ENCODE measurements at regions not wholly inside any gene's neighbourhood (a gene's known extent, or its start where the extent isn't known, plus 50 kb on each side); places are given as distances from the start of the nearest gene placed in this dataset.
"Not testable (repeated sequence)": the region's sequence is repeated elsewhere in the genome, so short reads cannot be mapped to it uniquely, and the experiment has no call there.

DNA sequence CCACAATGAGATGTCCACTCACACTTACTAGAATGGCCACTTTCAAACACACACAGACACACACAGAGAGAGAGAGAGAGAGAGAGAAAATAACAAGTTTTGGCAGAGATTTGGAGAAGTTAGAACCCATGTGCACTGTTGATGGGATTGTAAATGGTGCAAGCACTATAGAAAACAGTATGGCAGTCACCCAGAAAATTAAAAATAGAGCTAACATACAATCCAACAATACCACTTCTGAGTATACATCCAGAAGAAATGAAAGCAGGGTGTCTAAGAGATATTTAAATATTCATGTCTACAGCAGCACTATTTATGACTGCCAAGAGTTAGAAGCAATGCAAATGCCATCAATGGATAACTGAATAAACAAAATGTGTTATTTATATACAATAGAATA lies 359.9 kb upstream of the COX7C start:
- H3K4me1 ChIP-seq (ENCODE audit: control insufficient read depth in 2 of 2, insufficient read depth in 2 of 2, low read length in 2 of 2) = no peaks in the 10 kb centered on the region

DNA sequence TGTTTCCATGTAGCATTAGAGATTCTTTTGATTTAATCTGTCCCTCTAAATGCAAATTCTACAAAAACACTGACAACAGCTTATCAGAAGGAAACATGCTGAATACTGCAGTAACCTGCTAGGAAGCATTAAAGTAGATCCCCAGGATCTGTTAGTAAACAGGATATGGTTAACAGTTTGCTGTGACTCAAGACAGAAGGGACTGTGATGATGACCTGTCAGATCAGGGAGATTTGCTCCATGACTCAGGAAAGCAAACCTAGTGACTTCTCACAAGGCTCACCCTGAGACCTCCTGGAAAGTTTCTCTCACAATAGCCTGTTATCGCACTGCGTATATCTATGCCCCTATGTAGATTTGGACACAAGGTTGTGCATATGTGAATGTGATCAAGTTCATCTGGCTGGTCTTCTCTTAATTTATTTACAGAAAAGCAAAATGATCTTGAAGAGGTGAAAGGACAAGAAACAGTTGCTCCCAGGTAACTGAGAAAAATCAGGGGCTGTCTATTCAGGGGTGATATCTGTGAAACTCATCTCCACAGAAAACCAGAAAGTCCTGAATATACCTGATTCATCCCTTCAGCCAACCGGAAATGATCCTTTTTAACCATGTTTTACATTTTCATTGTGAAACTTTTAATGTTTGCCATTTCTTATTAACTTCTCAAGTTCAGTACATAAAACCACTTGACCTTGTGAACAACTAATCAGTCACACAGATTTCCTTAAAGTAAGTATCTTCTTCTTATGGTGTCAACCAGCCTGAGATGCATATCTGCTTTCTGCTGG lies 333.1 kb upstream of the COX7C start:
- H3K9me3 ChIP-seq (ENCODE audit: control insufficient read depth in 2 of 2, low read length in 2 of 2); H3K4me3 ChIP-seq (ENCODE audit: low read length in 2 of 2); H3K27me3 ChIP-seq (ENCODE audit: control insufficient read depth in 2 of 2, insufficient read depth in 2 of 2, low read length in 2 of 2); H3K9ac ChIP-seq (ENCODE audit: low read depth in 1 of 2, low read length in 2 of 2); H3K4me1 ChIP-seq (ENCODE audit: control insufficient read depth in 2 of 2, insufficient read depth in 2 of 2, low read length in 2 of 2); H3K36me3 ChIP-seq (ENCODE audit: control insufficient read depth in 2 of 2, insufficient read depth in 2 of 2, low read length in 2 of 2); H3K27ac ChIP-seq (ENCODE audit: low read depth in 2 of 2, low read length in 2 of 2): not testable (repeated sequence)

More for the DNA sequence above, 359.9 kb upstream of the COX7C start:
- H3K4me3 ChIP-seq (ENCODE audit: low read length in 2 of 2) = no peak overlapping the region
- no peaks in the 10 kb centered on the region for H3K9me3 ChIP-seq (ENCODE audit: control insufficient read depth in 2 of 2, low read length in 2 of 2)
- H3K36me3 ChIP-seq (ENCODE audit: control insufficient read depth in 2 of 2, insufficient read depth in 2 of 2, low read length in 2 of 2) = no peaks in the 10 kb centered on the region
- H3K27me3 ChIP-seq (ENCODE audit: control insufficient read depth in 2 of 2, insufficient read depth in 2 of 2, low read length in 2 of 2) = no peaks in the 10 kb centered on the region
- no peak overlapping the region for H3K9ac ChIP-seq (ENCODE audit: low read depth in 1 of 2, low read length in 2 of 2)
- H3K27ac ChIP-seq (ENCODE audit: low read depth in 2 of 2, low read length in 2 of 2) = no peak overlapping the region

DNA sequence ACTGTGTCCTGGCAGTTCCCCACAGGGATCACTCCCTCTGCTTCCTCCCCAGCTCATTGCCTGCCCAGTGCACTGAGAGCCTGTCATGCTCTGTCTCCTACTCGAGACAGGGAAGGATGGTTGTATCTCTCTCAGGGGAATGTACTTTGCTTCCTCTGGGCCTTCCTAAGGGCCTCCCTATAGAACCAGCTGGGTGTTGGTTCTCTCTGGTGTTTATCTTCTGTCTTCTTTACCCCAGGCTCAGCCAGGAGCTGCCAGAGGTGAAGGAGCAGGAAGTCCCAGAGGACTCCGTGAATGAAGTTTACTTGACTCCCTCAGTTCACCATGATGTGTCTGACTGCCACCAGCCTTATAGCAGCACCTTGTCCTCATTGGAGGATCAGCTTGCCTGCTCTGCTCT lies 330.3 kb upstream of the COX7C start:
- H3K27ac ChIP-seq (ENCODE audit: low read depth in 2 of 2, low read length in 2 of 2); H3K9me3 ChIP-seq (ENCODE audit: control insufficient read depth in 2 of 2, low read length in 2 of 2); H3K9ac ChIP-seq (ENCODE audit: low read depth in 1 of 2, low read length in 2 of 2); H3K4me3 ChIP-seq (ENCODE audit: low read length in 2 of 2); H3K27me3 ChIP-seq (ENCODE audit: control insufficient read depth in 2 of 2, insufficient read depth in 2 of 2, low read length in 2 of 2); H3K4me1 ChIP-seq (ENCODE audit: control insufficient read depth in 2 of 2, insufficient read depth in 2 of 2, low read length in 2 of 2); H3K36me3 ChIP-seq (ENCODE audit: control insufficient read depth in 2 of 2, insufficient read depth in 2 of 2, low read length in 2 of 2): not testable (repeated sequence)

DNA sequence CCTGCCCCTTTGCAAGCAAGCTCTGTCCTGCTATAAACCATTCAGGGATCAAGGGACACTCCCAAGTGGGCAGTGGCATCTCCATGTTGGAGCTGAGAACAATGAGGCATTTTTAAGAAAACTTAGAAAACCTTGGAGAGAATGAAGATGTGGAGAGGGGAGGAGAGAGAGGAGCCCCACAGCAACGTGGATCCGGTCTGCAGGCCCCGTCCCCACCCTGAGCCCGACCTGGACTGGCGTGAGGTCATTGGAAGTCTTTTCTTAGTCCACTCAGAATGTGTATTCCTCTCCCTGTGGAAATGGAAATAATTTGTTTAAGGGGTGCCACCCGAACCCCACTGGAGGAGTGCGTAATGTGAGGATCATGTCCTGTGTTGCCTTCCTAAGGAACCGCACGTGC lies 328.0 kb upstream of the COX7C start:
- not testable (repeated sequence) for H3K27me3 ChIP-seq (ENCODE audit: control insufficient read depth in 2 of 2, insufficient read depth in 2 of 2, low read length in 2 of 2); H3K4me1 ChIP-seq (ENCODE audit: control insufficient read depth in 2 of 2, insufficient read depth in 2 of 2, low read length in 2 of 2)

DNA sequence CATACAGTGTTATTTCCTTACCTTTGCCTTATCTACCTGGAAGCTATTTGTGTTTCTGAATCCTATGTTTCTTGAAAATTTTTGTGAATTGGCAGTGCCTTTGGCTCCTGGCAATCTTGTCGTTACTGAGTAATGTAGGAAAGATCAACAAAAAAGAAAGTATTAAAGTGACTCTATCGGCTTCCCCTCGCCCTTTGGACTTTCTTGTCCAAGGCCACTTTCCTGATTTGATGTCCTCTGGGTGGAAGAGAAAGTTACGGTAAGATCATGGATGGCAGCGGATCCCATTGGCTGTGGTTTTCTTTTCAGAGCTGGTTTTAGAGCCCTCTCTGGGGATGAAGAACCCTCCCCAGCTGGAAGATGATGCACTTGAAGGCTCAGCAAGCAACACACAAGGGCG lies 324.9 kb upstream of the COX7C start:
- not testable (repeated sequence) for H3K9ac ChIP-seq (ENCODE audit: low read depth in 1 of 2, low read length in 2 of 2); H3K27me3 ChIP-seq (ENCODE audit: control insufficient read depth in 2 of 2, insufficient read depth in 2 of 2, low read length in 2 of 2); H3K9me3 ChIP-seq (ENCODE audit: control insufficient read depth in 2 of 2, low read length in 2 of 2); H3K4me1 ChIP-seq (ENCODE audit: control insufficient read depth in 2 of 2, insufficient read depth in 2 of 2, low read length in 2 of 2); H3K4me3 ChIP-seq (ENCODE audit: low read length in 2 of 2); H3K27ac ChIP-seq (ENCODE audit: low read depth in 2 of 2, low read length in 2 of 2); H3K36me3 ChIP-seq (ENCODE audit: control insufficient read depth in 2 of 2, insufficient read depth in 2 of 2, low read length in 2 of 2)

More for the DNA sequence above, 328.0 kb upstream of the COX7C start:
- not testable (repeated sequence) for H3K9me3 ChIP-seq (ENCODE audit: control insufficient read depth in 2 of 2, low read length in 2 of 2); H3K36me3 ChIP-seq (ENCODE audit: control insufficient read depth in 2 of 2, insufficient read depth in 2 of 2, low read length in 2 of 2); H3K9ac ChIP-seq (ENCODE audit: low read depth in 1 of 2, low read length in 2 of 2); H3K27ac ChIP-seq (ENCODE audit: low read depth in 2 of 2, low read length in 2 of 2); H3K4me3 ChIP-seq (ENCODE audit: low read length in 2 of 2)

DNA sequence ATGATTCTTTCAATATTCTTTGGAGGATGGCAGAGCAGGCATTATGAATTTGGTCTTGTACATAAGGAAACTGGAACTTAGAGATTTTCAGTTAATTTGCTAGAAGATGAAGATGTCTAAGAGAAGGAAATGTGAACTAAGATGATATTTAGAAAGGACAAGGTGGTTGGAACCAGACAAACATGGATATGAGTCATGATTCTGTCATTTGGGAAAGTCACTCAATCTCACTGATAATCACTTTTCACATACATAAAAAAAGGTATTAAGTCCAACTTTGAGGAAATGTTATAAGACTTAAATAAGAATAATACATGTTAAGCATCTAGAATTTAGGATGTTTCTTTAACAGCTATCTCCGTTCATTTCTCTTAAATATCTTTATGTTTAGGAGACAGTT lies 315.1 kb upstream of the COX7C start:
- H3K4me3 ChIP-seq (ENCODE audit: low read length in 2 of 2); H3K27ac ChIP-seq (ENCODE audit: low read depth in 2 of 2, low read length in 2 of 2); H3K9me3 ChIP-seq (ENCODE audit: control insufficient read depth in 2 of 2, low read length in 2 of 2); H3K4me1 ChIP-seq (ENCODE audit: control insufficient read depth in 2 of 2, insufficient read depth in 2 of 2, low read length in 2 of 2); H3K36me3 ChIP-seq (ENCODE audit: control insufficient read depth in 2 of 2, insufficient read depth in 2 of 2, low read length in 2 of 2); H3K9ac ChIP-seq (ENCODE audit: low read depth in 1 of 2, low read length in 2 of 2); H3K27me3 ChIP-seq (ENCODE audit: control insufficient read depth in 2 of 2, insufficient read depth in 2 of 2, low read length in 2 of 2): not testable (repeated sequence)

DNA sequence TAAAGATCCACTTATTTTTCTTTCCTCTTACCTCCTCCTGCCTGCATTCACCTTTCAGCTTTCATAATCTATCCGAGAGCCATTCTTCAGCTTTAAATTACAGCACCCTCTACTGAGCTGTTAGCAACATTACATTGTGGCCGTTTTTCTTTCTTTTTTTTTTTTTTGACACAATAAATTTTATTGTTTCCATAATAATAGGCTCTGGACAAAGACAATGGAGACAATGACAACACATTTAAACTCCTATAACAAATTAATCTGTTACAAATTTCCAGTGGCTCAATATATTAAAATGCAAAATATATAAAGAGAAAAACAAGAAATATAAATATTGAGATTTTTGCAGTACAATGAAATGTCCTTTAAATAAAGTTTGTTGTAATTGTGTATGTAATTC lies 312.7 kb upstream of the COX7C start:
- not testable (repeated sequence) for H3K27ac ChIP-seq (ENCODE audit: low read depth in 2 of 2, low read length in 2 of 2); H3K36me3 ChIP-seq (ENCODE audit: control insufficient read depth in 2 of 2, insufficient read depth in 2 of 2, low read length in 2 of 2); H3K27me3 ChIP-seq (ENCODE audit: control insufficient read depth in 2 of 2, insufficient read depth in 2 of 2, low read length in 2 of 2); H3K9ac ChIP-seq (ENCODE audit: low read depth in 1 of 2, low read length in 2 of 2); H3K4me3 ChIP-seq (ENCODE audit: low read length in 2 of 2); H3K9me3 ChIP-seq (ENCODE audit: control insufficient read depth in 2 of 2, low read length in 2 of 2); H3K4me1 ChIP-seq (ENCODE audit: control insufficient read depth in 2 of 2, insufficient read depth in 2 of 2, low read length in 2 of 2)

DNA sequence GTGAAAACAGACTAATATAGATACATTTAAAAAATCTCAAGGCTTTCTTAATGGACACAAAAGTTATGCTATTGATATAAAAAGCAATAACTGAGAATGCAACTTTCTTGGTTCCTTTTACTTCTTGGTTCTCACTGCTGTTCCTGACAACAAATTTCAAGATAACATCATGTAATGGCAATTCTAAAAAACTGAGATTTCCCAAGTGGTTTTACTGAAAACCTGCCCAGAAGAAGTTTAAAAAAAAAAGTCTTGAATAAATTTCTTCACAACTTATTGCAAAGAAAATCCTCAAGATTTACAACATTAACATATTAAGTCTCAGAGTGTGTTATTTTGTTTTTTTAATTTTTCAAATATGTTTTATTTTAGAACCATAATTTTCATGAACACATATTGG lies 302.8 kb upstream of the COX7C start:
- no peak overlapping the region for H3K27ac ChIP-seq (ENCODE audit: low read depth in 2 of 2, low read length in 2 of 2)
- H3K9ac ChIP-seq (ENCODE audit: low read depth in 1 of 2, low read length in 2 of 2) = no peak overlapping the region
- no peaks in the 10 kb centered on the region for H3K4me1 ChIP-seq (ENCODE audit: control insufficient read depth in 2 of 2, insufficient read depth in 2 of 2, low read length in 2 of 2)
- no peaks in the 10 kb centered on the region for H3K36me3 ChIP-seq (ENCODE audit: control insufficient read depth in 2 of 2, insufficient read depth in 2 of 2, low read length in 2 of 2)
- H3K9me3 ChIP-seq (ENCODE audit: control insufficient read depth in 2 of 2, low read length in 2 of 2) = no peaks in the 10 kb centered on the region
- no peaks in the 10 kb centered on the region for H3K27me3 ChIP-seq (ENCODE audit: control insufficient read depth in 2 of 2, insufficient read depth in 2 of 2, low read length in 2 of 2)
- no peak overlapping the region for H3K4me3 ChIP-seq (ENCODE audit: low read length in 2 of 2)

DNA sequence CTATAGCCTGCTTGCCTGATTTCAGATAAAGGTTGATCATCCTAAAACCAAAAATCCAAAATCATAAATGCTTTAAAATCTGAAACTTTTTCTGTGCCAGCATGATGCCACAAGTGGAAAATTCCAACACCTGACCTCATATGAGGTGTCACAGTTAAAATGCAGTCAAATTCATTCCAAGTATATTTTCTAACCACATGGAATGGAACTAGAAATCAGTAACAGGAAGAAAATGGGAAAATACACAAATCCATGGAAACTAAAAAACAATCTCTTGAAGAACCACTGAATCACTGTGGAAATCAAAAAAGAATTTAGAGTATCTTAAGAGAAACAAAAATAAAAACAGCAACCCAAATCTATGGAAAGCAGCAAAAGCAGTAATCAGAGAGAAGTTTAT lies 297.5 kb upstream of the COX7C start:
- H3K9me3 ChIP-seq (ENCODE audit: control insufficient read depth in 2 of 2, low read length in 2 of 2) = no peaks in the 10 kb centered on the region
- no peaks in the 10 kb centered on the region for H3K27me3 ChIP-seq (ENCODE audit: control insufficient read depth in 2 of 2, insufficient read depth in 2 of 2, low read length in 2 of 2)
- no peaks in the 10 kb centered on the region for H3K4me1 ChIP-seq (ENCODE audit: control insufficient read depth in 2 of 2, insufficient read depth in 2 of 2, low read length in 2 of 2)
- H3K36me3 ChIP-seq (ENCODE audit: control insufficient read depth in 2 of 2, insufficient read depth in 2 of 2, low read length in 2 of 2) = no peaks in the 10 kb centered on the region
- H3K27ac ChIP-seq (ENCODE audit: low read depth in 2 of 2, low read length in 2 of 2) = no peak overlapping the region
- H3K4me3 ChIP-seq (ENCODE audit: low read length in 2 of 2) = no peak overlapping the region
- H3K9ac ChIP-seq (ENCODE audit: low read depth in 1 of 2, low read length in 2 of 2) = no peak overlapping the region

DNA sequence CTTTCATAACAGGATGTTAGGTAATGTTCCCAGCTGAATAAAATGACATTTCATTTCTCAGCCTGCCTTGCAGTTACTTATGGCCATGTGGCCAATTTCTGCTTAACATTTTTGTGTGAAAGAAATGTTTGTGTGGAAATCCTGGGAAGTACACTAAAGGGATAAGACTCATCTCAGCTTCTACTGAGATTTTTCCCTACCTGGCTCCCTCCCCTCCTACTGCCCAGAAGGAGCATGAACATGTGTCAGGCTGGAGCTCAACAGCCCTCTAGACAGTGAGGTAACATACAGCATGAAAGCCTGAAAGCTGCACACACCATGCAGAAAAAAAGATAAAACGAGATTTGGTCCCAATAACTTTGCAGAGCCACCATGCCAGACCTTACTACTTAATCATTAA lies 288.4 kb upstream of the COX7C start:
- Histone ChIP-seq H3K4me3 (ENCODE audit: low read length in 2 of 2) (no peak overlapping the region), H3K27me3 (ENCODE audit: control insufficient read depth in 2 of 2, insufficient read depth in 2 of 2, low read length in 2 of 2) (no peaks in the 10 kb centered on the region), H3K9ac (ENCODE audit: low read depth in 1 of 2, low read length in 2 of 2) (no peak overlapping the region), H3K36me3 (ENCODE audit: control insufficient read depth in 2 of 2, insufficient read depth in 2 of 2, low read length in 2 of 2) (no peaks in the 10 kb centered on the region), H3K9me3 (ENCODE audit: control insufficient read depth in 2 of 2, low read length in 2 of 2) (no peaks in the 10 kb centered on the region), H3K4me1 (ENCODE audit: control insufficient read depth in 2 of 2, insufficient read depth in 2 of 2, low read length in 2 of 2) (no peaks in the 10 kb centered on the region), H3K27ac (ENCODE audit: low read depth in 2 of 2, low read length in 2 of 2) (no peak overlapping the region)

DNA sequence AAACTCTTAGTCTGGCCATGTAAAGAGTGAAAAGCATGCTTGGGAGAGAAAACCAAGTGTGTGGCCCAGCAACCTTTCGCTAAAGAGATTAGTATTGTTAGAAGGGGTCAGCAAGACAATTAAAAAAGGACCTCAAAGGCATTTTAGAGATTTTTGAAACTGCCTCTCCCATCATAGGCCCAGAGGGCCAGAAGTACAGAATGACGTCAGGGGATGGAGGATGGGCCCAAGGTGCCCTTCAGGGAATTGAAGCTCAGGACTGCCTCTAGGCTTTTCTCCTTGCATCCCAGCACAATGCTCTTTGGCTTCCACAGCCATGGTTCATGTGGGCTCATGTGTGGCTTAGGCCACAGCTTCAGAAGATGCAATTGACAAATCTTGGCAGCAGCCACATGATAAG lies 287.0 kb upstream of the COX7C start:
- H3K9me3 ChIP-seq (ENCODE audit: control insufficient read depth in 2 of 2, low read length in 2 of 2) = no peaks in the 10 kb centered on the region
- H3K36me3 ChIP-seq (ENCODE audit: control insufficient read depth in 2 of 2, insufficient read depth in 2 of 2, low read length in 2 of 2) = no peaks in the 10 kb centered on the region
- H3K4me3 ChIP-seq (ENCODE audit: low read length in 2 of 2) = no peak overlapping the region
- no peaks in the 10 kb centered on the region for H3K27me3 ChIP-seq (ENCODE audit: control insufficient read depth in 2 of 2, insufficient read depth in 2 of 2, low read length in 2 of 2)
- H3K27ac ChIP-seq (ENCODE audit: low read depth in 2 of 2, low read length in 2 of 2) = no peak overlapping the region
- no peak overlapping the region for H3K9ac ChIP-seq (ENCODE audit: low read depth in 1 of 2, low read length in 2 of 2)
- no peaks in the 10 kb centered on the region for H3K4me1 ChIP-seq (ENCODE audit: control insufficient read depth in 2 of 2, insufficient read depth in 2 of 2, low read length in 2 of 2)
